A549 (cell line): ENCODE measurements at regions not wholly inside any gene's neighbourhood (a gene's known extent, or its start where the extent isn't known, plus 50 kb on each side); places are given as distances from the start of the nearest gene placed in this dataset.

Experiments used
- ATAC-seq, 2 experiments: fragments of 200-7000 bp in 1 of 2; fragments of >200 bp in 1 of 2; cut with Nextera tagmentation in 1 of 2; cut with Tn5 transposase in 1 of 2; 3 replicates each; pipeline versions ENCODE4 v1.8.0 to v1.9.1; 2018 to 2020; ENCODE audit warnings: mild to moderate bottlenecking in 1 of 2, moderate library complexity in 1 of 2
- CTCF ChIA-PET: fragments of 300-600 bp; sonication (Branson Sonifier 250); formaldehyde crosslinking; extraction: SDS; loops from one replicate; lab custom pipeline; 2021; ENCODE audit warnings: antibody characterized with exemption, inconsistent platforms; lab: Yijun Ruan, JAX
- POLR2A ChIA-PET: fragments of 350-600 bp; formaldehyde crosslinking; extraction: SDS; loops from one replicate; lab custom pipeline; 2021; ENCODE audit warnings: antibody characterized with exemption, inconsistent platforms; lab: Yijun Ruan, JAX
- DNase-seq, 2 experiments: peaks; one replicate each; pipeline versions ENCODE4 v3.0.0 to v3.0.0-alpha.2; 2011 to 2016; ENCODE audit warnings: low read depth in 1 of 2, low spot score in 1 of 2
- FAIRE-seq: peaks from 2 replicates; lab custom pipeline; 2011; peaks lifted over from hg19 to GRCh38; lab: Jason Lieb, UNC
- H3K27ac ChIP-seq, 2 experiments: fragments of >200 bp; sonication (Bioruptor Twin); formaldehyde crosslinking; 3 replicates each; pipeline ENCODE4 v1.5.1; 2016 to 2017
- H3K4me1 ChIP-seq: fragments of >200 bp; sonication (Bioruptor Twin); formaldehyde crosslinking; 3 replicates; pipeline ENCODE4 v1.6.1; 2016
- H3K4me2 ChIP-seq: fragments of >200 bp; sonication (Bioruptor Twin); formaldehyde crosslinking; 3 replicates; pipeline ENCODE4 v1.6.1; 2016
- H3K4me3 ChIP-seq: fragments of >200 bp; sonication (Bioruptor Twin); formaldehyde crosslinking; 3 replicates; pipeline ENCODE4 v1.5.1; 2016
- H3K9me3 ChIP-seq: fragments of >200 bp; sonication (Bioruptor Twin); formaldehyde crosslinking; 3 replicates; pipeline ENCODE4 v1.6.1; 2016
- CBX8 ChIP-seq: fragments of 200-600 bp; sonication (generic); IDR thresholded peaks from 2 replicates; pipeline ENCODE4 v1.6.1; 2016
- CHD2 ChIP-seq: fragments of 150-350 bp; IDR thresholded peaks from 2 replicates; pipeline ENCODE4 v1.6.1; 2014; ENCODE audit warnings: low read length; ENCODE audit not compliant: partially characterized antibody
- EHMT2 ChIP-seq: fragments of 200-600 bp; sonication (generic); IDR thresholded peaks from 2 replicates; pipeline ENCODE4 v1.6.1; 2016; ENCODE audit warnings: antibody characterized with exemption, low read depth, mild to moderate bottlenecking, moderate library complexity
- ESRRA ChIP-seq: fragments of 150-350 bp; IDR thresholded peaks from 2 replicates; pipeline ENCODE4 v1.6.1; 2014; ENCODE audit warnings: mild to moderate bottlenecking, low read length, borderline replicate concordance
- FOSB ChIP-seq: fragments of 250-450 bp; sonication (Bioruptor Pico); IDR thresholded peaks from 2 replicates; pipeline ENCODE4 v1.5.0; 2020; ENCODE audit warnings: mild to moderate bottlenecking, moderate library complexity
- FOSL2 ChIP-seq, 2 experiments: fragments of 450-650 bp in 1 of 2; fragments of >200 bp in 1 of 2; sonication (Bioruptor Twin) in 1 of 2; formaldehyde crosslinking; IDR thresholded peaks; 2 replicates each; pipeline versions ENCODE4 v1.5.0 to v1.6.1; 2016 to 2020; ENCODE audit warnings: mild to moderate bottlenecking in 1 of 2, moderate library complexity in 1 of 2
- GATA3 ChIP-seq: IDR thresholded peaks from 2 replicates; pipeline ENCODE4 v1.6.1; 2012; ENCODE audit warnings: borderline replicate concordance
- HES2 ChIP-seq: fragments of >200 bp; sonication (Bioruptor Twin); formaldehyde crosslinking; IDR thresholded peaks from 2 replicates; pipeline ENCODE4 v1.6.1; 2016
- HOXA7 ChIP-seq: fragments of 250-450 bp; sonication (Bioruptor Pico); IDR thresholded peaks from 2 replicates; pipeline ENCODE4 v1.5.0; 2020; ENCODE audit warnings: mild to moderate bottlenecking, moderate library complexity
- HOXB13 ChIP-seq: fragments of 250-450 bp; sonication (Bioruptor Pico); IDR thresholded peaks from 2 replicates; pipeline ENCODE4 v1.5.0; 2020; ENCODE audit warnings: low read depth, mild to moderate bottlenecking, moderate library complexity
- HOXB5 ChIP-seq: fragments of 250-450 bp; sonication (Bioruptor Pico); IDR thresholded peaks from 2 replicates; pipeline ENCODE4 v1.5.0; 2020; ENCODE audit warnings: mild to moderate bottlenecking, moderate library complexity
- JUNB ChIP-seq: fragments of >200 bp; sonication (Bioruptor Twin); formaldehyde crosslinking; IDR thresholded peaks from 2 replicates; pipeline ENCODE4 v1.6.1; 2016
- KDM1A ChIP-seq: fragments of 200-600 bp; sonication (generic); IDR thresholded peaks from 2 replicates; pipeline ENCODE4 v1.6.1; 2016; ENCODE audit warnings: low read depth, mild to moderate bottlenecking
- KDM5A ChIP-seq: fragments of 200-600 bp; sonication (generic); IDR thresholded peaks from 2 replicates; pipeline ENCODE4 v1.6.1; 2016; ENCODE audit warnings: antibody characterized with exemption, mild to moderate bottlenecking
- NPAS2 ChIP-seq: fragments of 250-450 bp; sonication (Bioruptor Pico); IDR thresholded peaks from 2 replicates; pipeline ENCODE4 v1.8.0; 2022; ENCODE audit warnings: mild to moderate bottlenecking, moderate library complexity, borderline replicate concordance
- PBX3 ChIP-seq: IDR thresholded peaks from 2 replicates; pipeline ENCODE4 v1.6.1; 2012
- PHF8 ChIP-seq: fragments of 200-600 bp; sonication (generic); IDR thresholded peaks from 2 replicates; pipeline ENCODE4 v1.6.1; 2016; ENCODE audit warnings: low read depth, mild to moderate bottlenecking, antibody characterized with exemption, moderate library complexity, borderline replicate concordance
- REST ChIP-seq: fragments of 200-600 bp; sonication (generic); IDR thresholded peaks from 2 replicates; pipeline ENCODE4 v1.6.1; 2016; ENCODE audit warnings: antibody characterized with exemption, mild to moderate bottlenecking, moderate library complexity
- SMC3 ChIP-seq: fragments of >200 bp; sonication (Bioruptor Twin); formaldehyde crosslinking; IDR thresholded peaks from 3 replicates; pipeline ENCODE4 v1.6.1; 2018; ENCODE audit warnings: inconsistent platforms
- TP53 ChIP-seq: fragments of 250-450 bp; sonication (Bioruptor Pico); IDR thresholded peaks from 2 replicates; pipeline ENCODE4 v1.5.0; 2021; ENCODE audit warnings: mild to moderate bottlenecking, moderate library complexity
- ZC3H11A ChIP-seq: fragments of 450-650 bp; IDR thresholded peaks from 2 replicates; pipeline ENCODE4 v1.6.1; 2014; ENCODE audit warnings: antibody characterized with exemption, mild to moderate bottlenecking
- ZFP36 ChIP-seq: fragments of 450-650 bp; IDR thresholded peaks from 2 replicates; pipeline ENCODE4 v1.6.1; 2014; ENCODE audit warnings: borderline replicate concordance; ENCODE audit not compliant: partially characterized antibody
- ZSCAN20 ChIP-seq: fragments of 250-450 bp; sonication (Bioruptor Pico); IDR thresholded peaks from 2 replicates; pipeline ENCODE4 v1.8.0; 2022; ENCODE audit warnings: mild to moderate bottlenecking, moderate library complexity
- WGBS: methylation state at CpG from one replicate; pipeline ENCODE4 v1.1.6; 2017; ENCODE audit errors: missing lambda C conversion rate; 5-methylcytosine and 5-hydroxymethylcytosine counted together
- TF ChIP-seq, protein P1 (sequence below): fragments of 150-350 bp; IDR thresholded peaks from 2 replicates; pipeline ENCODE4 v1.6.1; 2014; ENCODE audit warnings: low read depth, mild to moderate bottlenecking, low read length

GRCh38 chr3:171984883-171985282 is 54.5 kb upstream of the FNDC3B start:
- TF ChIP-seq JUNB = no peak
- no peak for TF ChIP-seq REST
- WGBS = 80% methylated on average over 4 of the region's 4 CpGs
- Histone ChIP-seq H3K9me3 (no peaks in the 10 kb centered on the region), H3K4me2 (no peak overlapping the region), H3K27ac (peak overlapping the region in 1 of 2 experiments; percentile 39; a peak in 1 of 6 replicates), H3K4me3 (no peak overlapping the region), H3K4me1 (peaks cover 24% of the 10 kb centered on the region)
- no peak for FAIRE-seq
- no peak for DNase-seq
- ChIA-PET POLR2A (no interaction called here), CTCF (interaction anchor here (0.5 to 1.5 kb wide), 2 partner anchors 10 to 356 kb away, joined by 3 read pairs; no protein-coding TSS in a partner anchor)
- no peak for ATAC-seq

DNA sequence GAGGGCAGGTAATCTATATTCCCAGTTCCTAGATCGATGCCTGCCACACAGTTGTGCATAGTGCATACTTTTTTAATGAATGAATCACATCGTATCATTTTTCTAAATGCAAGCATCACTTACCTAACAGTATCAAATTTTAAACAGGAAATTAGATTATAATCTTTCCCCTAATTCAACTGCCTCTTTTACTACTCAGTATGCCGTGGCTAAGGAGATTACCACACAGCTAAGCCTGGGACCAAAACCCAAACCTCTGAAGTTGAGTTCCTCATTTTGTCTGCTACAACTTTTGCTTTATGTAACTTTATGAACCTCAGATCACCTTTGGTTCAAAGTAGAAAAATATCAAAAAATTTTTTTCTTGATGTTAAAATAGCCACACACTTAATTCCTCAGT is 53.2 kb upstream of the FNDC3B start:
- Histone ChIP-seq H3K4me3 (no peak overlapping the region), H3K27ac (peak overlapping the region in 1 of 2 experiments; percentile 49; a peak in 1 of 6 replicates), H3K9me3 (no peaks in the 10 kb centered on the region), H3K4me2 (no peak overlapping the region), H3K4me1 (peaks cover 27% of the 10 kb centered on the region)
- ChIA-PET POLR2A (no interaction called here), CTCF (no interaction called here)
- ATAC-seq = no peak
- no peak for TF ChIP-seq FOSL2 (IDR thresholded peaks at IDR 0.05)
- no peak for TF ChIP-seq FOSL2 (CRISPR knock-in tag; IDR thresholded peaks at IDR 0.05)
- TF ChIP-seq HOXB5 = no peak
- TF ChIP-seq SMC3 = no peak
- TF ChIP-seq CHD2 = no peak
- no peak for TF ChIP-seq HES2
- no peak for TF ChIP-seq ESRRA
- TF ChIP-seq JUNB = no peak
- no peak for TF ChIP-seq CBX8
- TF ChIP-seq PHF8 = no peak
- no peak for TF ChIP-seq FOSB (CRISPR knock-in tag)
- 82% methylated on average over 3 of the region's 3 CpGs for WGBS
- no peak for DNase-seq
- no peak for FAIRE-seq

DNA sequence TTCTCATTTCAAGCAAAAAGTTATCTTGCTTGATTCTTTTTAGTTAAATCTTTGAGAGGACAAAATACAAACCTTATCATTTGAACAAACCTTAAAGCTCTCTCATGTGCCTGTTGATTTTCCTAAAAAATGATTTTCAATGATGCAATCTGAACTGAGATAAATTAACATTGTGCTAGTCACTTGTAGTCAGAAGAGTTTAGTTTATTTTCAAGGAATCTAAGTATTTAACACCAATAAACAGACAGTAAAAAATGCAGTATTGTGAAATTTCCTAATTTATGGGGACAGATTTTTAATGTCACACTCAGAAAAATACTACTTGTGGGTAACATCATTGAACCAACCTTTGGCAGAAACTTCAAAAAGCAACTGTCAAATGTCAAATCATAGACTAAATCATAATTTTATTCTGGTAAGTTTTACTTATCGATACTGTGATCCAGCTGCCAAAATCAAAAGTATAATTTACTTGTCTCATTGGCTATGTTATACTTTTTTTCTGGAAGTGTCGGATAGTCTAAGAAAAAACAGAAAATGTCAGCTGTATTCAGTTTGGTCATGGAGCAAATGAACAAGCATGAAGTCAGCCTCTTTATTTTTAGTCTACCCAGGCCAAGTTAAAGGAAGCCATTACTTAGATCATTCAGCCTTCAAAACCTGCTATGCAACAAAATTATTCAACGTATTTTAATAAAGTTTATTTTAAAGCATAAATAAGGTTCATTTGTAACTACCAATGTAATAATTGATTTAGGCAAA is 52.4 kb upstream of the FNDC3B start:
- ATAC-seq = no peak
- TF ChIP-seq FOSL2 (IDR thresholded peaks at IDR 0.05) = no peak
- no peak for TF ChIP-seq FOSL2 (CRISPR knock-in tag; IDR thresholded peaks at IDR 0.05)
- TF ChIP-seq KDM1A = no peak
- no peak for TF ChIP-seq FOSB (CRISPR knock-in tag)
- TF ChIP-seq NPAS2 = no peak
- TF ChIP-seq ZC3H11A = no peak
- TF ChIP-seq SMC3 = no peak
- no peak for TF ChIP-seq JUNB
- TF ChIP-seq KDM5A = no peak
- TF ChIP-seq CHD2 = no peak
- no peak for TF ChIP-seq TP53
- TF ChIP-seq EHMT2 = no peak
- no peak for TF ChIP-seq ZFP36
- TF ChIP-seq HOXB13 (CRISPR knock-in tag) = no peak
- no peak for TF ChIP-seq ZSCAN20
- TF ChIP-seq PBX3 = no peak
- TF ChIP-seq, protein P1, sequence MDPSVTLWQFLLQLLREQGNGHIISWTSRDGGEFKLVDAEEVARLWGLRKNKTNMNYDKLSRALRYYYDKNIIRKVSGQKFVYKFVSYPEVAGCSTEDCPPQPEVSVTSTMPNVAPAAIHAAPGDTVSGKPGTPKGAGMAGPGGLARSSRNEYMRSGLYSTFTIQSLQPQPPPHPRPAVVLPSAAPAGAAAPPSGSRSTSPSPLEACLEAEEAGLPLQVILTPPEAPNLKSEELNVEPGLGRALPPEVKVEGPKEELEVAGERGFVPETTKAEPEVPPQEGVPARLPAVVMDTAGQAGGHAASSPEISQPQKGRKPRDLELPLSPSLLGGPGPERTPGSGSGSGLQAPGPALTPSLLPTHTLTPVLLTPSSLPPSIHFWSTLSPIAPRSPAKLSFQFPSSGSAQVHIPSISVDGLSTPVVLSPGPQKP = no peak
- TF ChIP-seq ESRRA = no peak
- TF ChIP-seq HOXA7 = no peak
- TF ChIP-seq GATA3 = no peak
- TF ChIP-seq, all 56 proteins: peak for 0
- POLR2A ChIA-PET = no interaction called here
- H3K9me3 ChIP-seq = no peaks in the 10 kb centered on the region
- DNase-seq (no peak), FAIRE-seq (no peak)
- CTCF ChIA-PET = no interaction called here
- H3K4me3 ChIP-seq = no peak overlapping the region
- 0 out of 6 replicates have a peak overlapping the region, but pooled peaks of 1 of the 2 experiments have one; percentile 48 for H3K27ac ChIP-seq
- H3K4me2 ChIP-seq = no peak overlapping the region
- peaks cover 33% of the 10 kb centered on the region for H3K4me1 ChIP-seq
- 89% methylated on average over 3 of the region's 3 CpGs for WGBS
